ENCODE measurements at regions not wholly inside any gene's neighbourhood (a gene's known extent, or its start where the extent isn't known, plus 50 kb on each side); places are given as distances from the start of the nearest gene placed in this dataset.

DNA sequence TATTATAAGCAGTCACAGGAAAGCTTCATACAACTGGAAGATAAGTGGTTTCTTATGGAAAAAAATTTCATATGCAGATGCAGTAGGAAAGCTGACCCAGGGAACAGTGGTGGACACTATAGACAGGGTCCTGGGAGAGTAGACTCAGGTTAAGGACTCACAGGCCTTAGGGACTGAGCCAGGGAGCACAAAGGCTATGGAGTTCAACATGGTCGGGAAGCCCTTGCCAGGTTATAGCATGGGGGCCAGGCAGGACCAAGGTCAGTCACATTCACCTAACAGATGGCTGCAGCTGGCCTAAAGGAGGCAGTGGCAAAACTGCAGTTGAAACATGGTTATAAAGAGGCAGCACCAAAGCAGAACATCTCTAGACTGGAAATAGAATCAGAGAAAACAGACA is 54.9 kb upstream of the UNC5B start:
- Mint-ChIP-seq H3K4me1 (peaks cover 9% of the 10 kb centered on the region), H3K9me3 (no peaks in the 10 kb centered on the region), H3K27ac (no peak overlapping the region), H3K27me3 (ENCODE audit: low read depth) (peaks cover 7% of the 10 kb centered on the region), H3K4me3 (no peak overlapping the region), H3K36me3 (no peaks in the 10 kb centered on the region)
- TF ChIP-seq, protein P1, sequence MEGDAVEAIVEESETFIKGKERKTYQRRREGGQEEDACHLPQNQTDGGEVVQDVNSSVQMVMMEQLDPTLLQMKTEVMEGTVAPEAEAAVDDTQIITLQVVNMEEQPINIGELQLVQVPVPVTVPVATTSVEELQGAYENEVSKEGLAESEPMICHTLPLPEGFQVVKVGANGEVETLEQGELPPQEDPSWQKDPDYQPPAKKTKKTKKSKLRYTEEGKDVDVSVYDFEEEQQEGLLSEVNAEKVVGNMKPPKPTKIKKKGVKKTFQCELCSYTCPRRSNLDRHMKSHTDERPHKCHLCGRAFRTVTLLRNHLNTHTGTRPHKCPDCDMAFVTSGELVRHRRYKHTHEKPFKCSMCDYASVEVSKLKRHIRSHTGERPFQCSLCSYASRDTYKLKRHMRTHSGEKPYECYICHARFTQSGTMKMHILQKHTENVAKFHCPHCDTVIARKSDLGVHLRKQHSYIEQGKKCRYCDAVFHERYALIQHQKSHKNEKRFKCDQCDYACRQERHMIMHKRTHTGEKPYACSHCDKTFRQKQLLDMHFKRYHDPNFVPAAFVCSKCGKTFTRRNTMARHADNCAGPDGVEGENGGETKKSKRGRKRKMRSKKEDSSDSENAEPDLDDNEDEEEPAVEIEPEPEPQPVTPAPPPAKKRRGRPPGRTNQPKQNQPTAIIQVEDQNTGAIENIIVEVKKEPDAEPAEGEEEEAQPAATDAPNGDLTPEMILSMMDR (IDR thresholded peaks at IDR 0.05; ENCODE audit: unreplicated experiment) = no peak
- no peak for DNase-seq (ENCODE audit: low spot score in 2 of 2, unreplicated experiment in 2 of 2)

DNA sequence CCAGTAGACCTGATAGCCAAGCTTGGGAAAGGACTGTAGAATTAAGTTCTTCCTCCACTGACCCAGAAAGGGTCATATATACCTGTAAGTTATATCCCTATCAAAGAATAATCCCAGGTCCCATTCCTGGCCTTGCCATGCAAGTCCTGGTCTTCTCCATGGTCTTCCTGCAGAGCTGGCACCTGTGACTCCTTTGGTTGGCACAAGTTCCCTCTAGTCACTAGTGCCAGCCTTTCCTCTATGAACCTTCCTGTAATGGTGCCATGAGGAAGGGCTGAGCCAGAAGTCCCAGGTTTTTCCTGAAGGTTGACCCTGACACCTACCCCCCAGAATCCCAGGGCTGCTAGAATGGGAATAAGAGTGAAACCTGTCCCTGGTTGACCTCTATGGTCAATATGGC is 54.1 kb upstream of the UNC5B start:
- DNase-seq (ENCODE audit: low spot score in 2 of 2, unreplicated experiment in 2 of 2) = no peak
- Mint-ChIP-seq H3K4me1 (peaks cover 9% of the 10 kb centered on the region), H3K36me3 (no peaks in the 10 kb centered on the region), H3K27me3 (ENCODE audit: low read depth) (peaks cover 4% of the 10 kb centered on the region), H3K4me3 (no peak overlapping the region), H3K27ac (no peak overlapping the region), H3K9me3 (peaks cover 3% of the 10 kb centered on the region)
- TF ChIP-seq, protein P1 (IDR thresholded peaks at IDR 0.05; ENCODE audit: unreplicated experiment) = no peak

DNA sequence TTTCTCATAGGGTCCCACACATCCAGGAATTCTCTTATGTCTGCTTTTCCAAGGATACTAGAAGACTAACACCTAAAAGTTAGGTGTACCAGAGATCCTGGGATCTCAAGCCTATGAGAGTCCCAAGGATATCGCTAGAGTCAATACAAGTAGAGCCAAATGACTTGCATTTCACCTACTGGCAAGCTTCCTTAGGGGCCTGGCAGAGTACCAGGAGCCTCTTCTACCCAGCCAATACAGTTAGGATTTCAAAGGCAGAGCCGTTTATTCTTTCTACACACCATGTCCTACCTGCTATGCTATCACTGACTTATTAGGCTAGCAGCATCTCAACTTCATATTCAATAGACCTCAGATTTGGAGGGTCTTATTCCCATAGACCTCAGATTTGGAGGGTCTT is 53.5 kb upstream of the UNC5B start:
- H3K36me3 Mint-ChIP-seq = no peaks in the 10 kb centered on the region
- no peak overlapping the region for H3K27ac Mint-ChIP-seq
- H3K9me3 Mint-ChIP-seq = peaks cover 5% of the 10 kb centered on the region
- DNase-seq (ENCODE audit: low spot score in 2 of 2, unreplicated experiment in 2 of 2) = no peak
- H3K4me1 Mint-ChIP-seq = peaks cover 9% of the 10 kb centered on the region
- no peak overlapping the region for H3K4me3 Mint-ChIP-seq
- H3K27me3 Mint-ChIP-seq (ENCODE audit: low read depth) = peaks cover 1% of the 10 kb centered on the region
- TF ChIP-seq, protein P1 (IDR thresholded peaks at IDR 0.05; ENCODE audit: unreplicated experiment) = no peak

DNA sequence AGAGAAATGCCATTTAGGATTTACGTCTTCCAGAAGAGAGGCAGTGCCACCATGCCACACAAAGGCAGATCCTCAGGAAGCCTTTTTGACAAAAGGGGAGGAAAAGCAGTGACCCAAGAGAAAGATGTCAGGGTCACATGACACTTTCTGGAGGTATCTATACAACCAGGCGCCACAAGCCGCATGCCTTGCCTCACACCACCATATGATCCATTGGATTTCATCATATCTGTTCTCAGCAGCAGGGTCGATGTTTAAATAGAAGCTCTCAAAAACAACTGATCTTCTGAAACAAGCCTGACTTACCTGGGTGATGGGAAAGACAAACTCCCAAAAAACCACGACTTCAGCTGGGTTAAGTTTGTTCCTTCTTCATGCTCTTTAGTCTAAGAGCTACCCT is 52.5 kb upstream of the UNC5B start:
- TF ChIP-seq, protein P1 (IDR thresholded peaks at IDR 0.05; ENCODE audit: unreplicated experiment) = no peak
- Mint-ChIP-seq H3K4me1 (peaks cover 9% of the 10 kb centered on the region), H3K36me3 (no peaks in the 10 kb centered on the region), H3K27ac (no peak overlapping the region), H3K9me3 (peaks cover 9% of the 10 kb centered on the region), H3K4me3 (no peak overlapping the region), H3K27me3 (ENCODE audit: low read depth) (peaks cover 11% of the 10 kb centered on the region)
- DNase-seq (ENCODE audit: low spot score in 2 of 2, unreplicated experiment in 2 of 2) = no peak

DNA sequence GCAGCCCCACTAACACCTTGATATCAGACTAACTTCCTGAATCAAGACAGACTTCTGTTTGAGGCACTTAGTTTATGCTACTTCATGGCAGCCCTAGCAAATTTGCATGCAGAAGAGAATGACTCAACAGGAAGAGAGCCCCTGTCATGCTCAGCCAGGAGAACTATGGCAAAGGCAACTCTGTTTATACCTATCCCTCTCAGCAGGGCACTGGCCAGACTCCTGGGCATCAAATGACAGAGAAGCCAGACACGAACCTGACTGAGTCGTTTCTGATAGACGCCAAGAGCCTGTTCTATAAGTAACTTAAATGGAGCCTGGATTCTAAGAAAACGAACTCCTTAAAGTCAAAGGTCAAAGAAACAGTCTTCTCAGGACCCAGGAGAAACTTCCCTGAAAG is 50.9 kb upstream of the UNC5B start:
- Mint-ChIP-seq H3K27ac (no peak overlapping the region), H3K36me3 (no peaks in the 10 kb centered on the region), H3K4me1 (peaks cover 3% of the 10 kb centered on the region), H3K4me3 (no peak overlapping the region), H3K27me3 (ENCODE audit: low read depth) (peaks cover 25% of the 10 kb centered on the region), H3K9me3 (peaks cover 9% of the 10 kb centered on the region)
- TF ChIP-seq, protein P1 (IDR thresholded peaks at IDR 0.05; ENCODE audit: unreplicated experiment) = no peak
- DNase-seq (ENCODE audit: low spot score in 2 of 2, unreplicated experiment in 2 of 2) = no peak

Data from mesothelial cell of epicardium (in vitro differentiated cells).